ENCODE measurements at regions not wholly inside any gene's neighbourhood (a gene's known extent, or its start where the extent isn't known, plus 50 kb on each side); places are given as distances from the start of the nearest gene placed in this dataset.

DNA sequence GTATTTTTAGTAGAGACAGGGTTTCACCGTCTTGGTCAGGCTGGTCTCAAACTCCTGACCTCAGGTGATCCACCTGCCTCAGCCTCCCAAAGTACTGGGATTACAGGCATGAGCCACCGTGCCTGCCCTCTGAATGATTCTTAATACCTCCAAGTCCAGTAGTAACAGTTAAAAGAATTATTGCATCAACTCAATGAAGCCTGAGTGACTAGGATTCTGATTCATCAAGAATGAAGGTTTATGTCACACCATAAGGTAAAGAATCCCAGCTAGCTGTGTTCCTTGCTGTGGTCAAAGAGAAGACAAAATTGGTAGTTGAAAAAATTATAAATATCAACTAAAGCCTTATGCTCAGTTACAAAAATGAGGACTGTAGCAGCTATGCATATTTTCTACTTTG lies 81.2 kb upstream of the ABCC4 start:
- Histone ChIP-seq H3K14ac (ENCODE audit: low read length) (no peak overlapping the region), H3K27ac (replicated peaks; ENCODE audit: low read length) (no peak overlapping the region), H3K9me3 (replicated peaks in 1 of 2; ENCODE audit: control insufficient read depth in 2 of 2, insufficient read depth in 1 of 2, low read depth in 1 of 2, low read length in 2 of 2) (peaks cover 0 to 2% of the 10 kb centered on the region in 2 donors), H3K4me1 (ENCODE audit: control insufficient read depth in 2 of 2, insufficient read depth in 1 of 2, low read depth in 1 of 2, low read length in 2 of 2) (peaks cover 0 to 2% of the 10 kb centered on the region in 2 donors), H3K4me3 (ENCODE audit: low read length in 2 of 2) (no peak overlapping the region), H3K23ac (ENCODE audit: low read depth, low read length, poor library complexity) (no peak overlapping the region), H2BK15ac (ENCODE audit: low read length) (no peak overlapping the region), H4K8ac (ENCODE audit: low read depth, low read length) (no peak overlapping the region), H3K4me2 (ENCODE audit: insufficient read depth, low read length, poor library complexity, severe bottlenecking) (no peak overlapping the region), H2BK120ac (ENCODE audit: low read depth, low read length) (no peak overlapping the region), H3K9ac (ENCODE audit: low read depth, low read length, poor library complexity) (no peak overlapping the region), H3K36me3 (replicated peaks in 1 of 2; ENCODE audit: control insufficient read depth in 2 of 2, insufficient read depth in 2 of 2, low read length in 2 of 2) (no peaks in the 10 kb centered on the region), H2BK12ac (ENCODE audit: low read length) (no peak overlapping the region), H3K4ac (ENCODE audit: low read length) (no peak overlapping the region), H2AK5ac (ENCODE audit: low read depth, low read length) (no peak overlapping the region), H3K27me3 (ENCODE audit: control insufficient read depth in 3 of 3, insufficient read depth in 3 of 3, low read depth in 1 of 3, low read length in 3 of 3) (no peaks in the 10 kb centered on the region), H2AFZ (ENCODE audit: low read length) (no peak overlapping the region), H3K79me1 (ENCODE audit: low read depth, low read length) (no peaks in the 10 kb centered on the region), H4K91ac (ENCODE audit: low read depth, low read length, poor library complexity) (no peak overlapping the region), H2BK5ac (ENCODE audit: low read length) (no peak overlapping the region), H3K18ac (ENCODE audit: low read length) (no peak overlapping the region)
- DNase-seq (ENCODE audit: low spot score): no peak
- no CpG with 5 or more reads among the region's 2 CpGs for WGBS, 2 donors (ENCODE audit: extremely low coverage in 2 of 2, insufficient read length in 2 of 2, insufficient replicate concordance in 1 of 2)

DNA sequence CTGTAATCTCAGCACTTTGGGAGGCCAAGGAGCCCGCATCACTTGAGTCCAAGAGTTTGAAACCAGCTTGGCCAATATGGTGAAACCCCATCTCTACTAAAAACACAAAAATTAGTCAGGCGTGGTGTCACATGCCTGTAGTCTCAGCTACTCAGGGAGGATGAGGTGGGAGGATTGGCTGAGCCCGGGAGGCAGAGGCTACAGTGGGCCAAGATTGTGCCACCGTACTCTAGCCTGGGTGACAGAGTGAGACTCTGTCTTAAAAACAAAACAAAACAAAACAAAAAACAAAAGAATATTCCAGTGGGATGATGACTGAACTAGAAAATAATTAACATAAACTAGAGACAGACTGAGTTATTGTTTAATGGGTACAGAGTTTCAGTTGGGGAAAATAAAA lies 81.7 kb upstream of the ABCC4 start:
- Histone ChIP-seq H3K4me2 (ENCODE audit: insufficient read depth, low read length, poor library complexity, severe bottlenecking) (no peak overlapping the region), H3K4ac (ENCODE audit: low read length) (no peak overlapping the region)
- no CpG with 5 or more reads among the region's 4 CpGs for WGBS, 2 donors (ENCODE audit: extremely low coverage in 2 of 2, insufficient read length in 2 of 2, insufficient replicate concordance in 1 of 2)

DNA sequence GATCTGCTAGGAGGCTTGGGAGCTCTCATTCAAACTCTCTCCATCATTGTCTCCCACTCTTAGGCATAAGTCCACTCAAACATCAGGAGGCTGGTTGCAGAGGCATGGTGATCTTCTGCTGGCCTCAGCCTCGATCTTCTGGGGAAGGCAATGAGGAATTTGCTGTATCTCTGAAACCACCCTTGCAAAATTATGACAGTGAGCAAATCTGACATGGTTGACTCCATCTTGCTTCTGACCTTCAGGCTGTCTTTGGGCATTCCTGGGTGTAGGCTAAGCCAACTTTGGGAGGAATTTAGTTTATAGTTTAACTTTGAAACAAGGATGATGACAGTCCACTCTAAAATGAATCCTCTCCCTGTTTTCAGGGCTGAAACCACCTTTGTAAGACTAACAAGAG lies 84.1 kb upstream of the ABCC4 start:
- no peak overlapping the region for H3K4me2 ChIP-seq (ENCODE audit: insufficient read depth, low read length, poor library complexity, severe bottlenecking)
- WGBS, 2 donors (ENCODE audit: extremely low coverage in 2 of 2, insufficient read length in 2 of 2, insufficient replicate concordance in 1 of 2): no CpG with 5 or more reads among the region's 1 CpG
- H2AFZ ChIP-seq (ENCODE audit: low read length): no peak overlapping the region

More for the DNA sequence above, 81.7 kb upstream of the ABCC4 start:
- H2BK12ac ChIP-seq (ENCODE audit: low read length): no peak overlapping the region
- no peak overlapping the region for H3K9ac ChIP-seq (ENCODE audit: low read depth, low read length, poor library complexity)
- H2BK15ac ChIP-seq (ENCODE audit: low read length): no peak overlapping the region
- no peak overlapping the region for H3K4me3 ChIP-seq (ENCODE audit: low read length in 2 of 2)
- no peaks in the 10 kb centered on the region for H3K79me1 ChIP-seq (ENCODE audit: low read depth, low read length)
- no peak overlapping the region for H3K14ac ChIP-seq (ENCODE audit: low read length)
- no peaks in the 10 kb centered on the region for H3K36me3 ChIP-seq (replicated peaks in 1 of 2; ENCODE audit: control insufficient read depth in 2 of 2, insufficient read depth in 2 of 2, low read length in 2 of 2)
- no peak overlapping the region for H2AK5ac ChIP-seq (ENCODE audit: low read depth, low read length)
- no peak overlapping the region for H4K91ac ChIP-seq (ENCODE audit: low read depth, low read length, poor library complexity)
- H2BK5ac ChIP-seq (ENCODE audit: low read length): no peak overlapping the region
- DNase-seq (ENCODE audit: low spot score): no peak
- H3K23ac ChIP-seq (ENCODE audit: low read depth, low read length, poor library complexity): no peak overlapping the region
- H3K27me3 ChIP-seq (ENCODE audit: control insufficient read depth in 3 of 3, insufficient read depth in 3 of 3, low read depth in 1 of 3, low read length in 3 of 3): no peaks in the 10 kb centered on the region
- no peak overlapping the region for H3K18ac ChIP-seq (ENCODE audit: low read length)
- no peak overlapping the region for H2BK120ac ChIP-seq (ENCODE audit: low read depth, low read length)
- H4K8ac ChIP-seq (ENCODE audit: low read depth, low read length): no peak overlapping the region
- H3K4me1 ChIP-seq (ENCODE audit: control insufficient read depth in 2 of 2, insufficient read depth in 1 of 2, low read depth in 1 of 2, low read length in 2 of 2): peaks cover 0 to 2% of the 10 kb centered on the region in 2 donors
- no peak overlapping the region for H3K27ac ChIP-seq (replicated peaks; ENCODE audit: low read length)
- H2AFZ ChIP-seq (ENCODE audit: low read length): no peak overlapping the region
- peaks cover 0 to 2% of the 10 kb centered on the region in 2 donors for H3K9me3 ChIP-seq (replicated peaks in 1 of 2; ENCODE audit: control insufficient read depth in 2 of 2, insufficient read depth in 1 of 2, low read depth in 1 of 2, low read length in 2 of 2)

DNA sequence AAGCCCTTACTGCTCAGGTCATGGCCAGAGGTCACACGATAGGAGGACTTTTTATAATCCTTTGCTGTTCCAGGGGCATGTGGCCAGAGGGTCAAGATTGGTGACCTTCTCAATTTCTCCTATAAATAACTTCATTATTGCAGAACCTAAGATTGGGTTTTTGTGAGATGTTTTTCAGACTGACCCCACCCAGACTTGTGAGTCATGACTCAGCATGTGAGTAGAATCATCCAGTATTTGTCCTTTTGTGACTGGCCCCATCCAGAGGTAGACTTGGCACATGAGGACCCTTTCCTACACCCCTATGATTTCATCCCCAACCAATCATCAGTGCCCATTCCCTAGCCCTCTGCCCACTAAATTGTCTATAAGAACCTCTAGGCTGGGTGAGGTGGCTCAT lies 84.5 kb upstream of the ABCC4 start:
- no peaks in the 10 kb centered on the region for H3K36me3 ChIP-seq (replicated peaks in 1 of 2; ENCODE audit: control insufficient read depth in 2 of 2, insufficient read depth in 2 of 2, low read length in 2 of 2)
- no peak overlapping the region for H4K8ac ChIP-seq (ENCODE audit: low read depth, low read length)
- no peak for DNase-seq (ENCODE audit: low spot score)
- no peak overlapping the region for H3K27ac ChIP-seq (replicated peaks; ENCODE audit: low read length)
- no peak overlapping the region for H2BK5ac ChIP-seq (ENCODE audit: low read length)
- no peak overlapping the region for H3K4me3 ChIP-seq (ENCODE audit: low read length in 2 of 2)
- no peaks in the 10 kb centered on the region for H3K27me3 ChIP-seq (ENCODE audit: control insufficient read depth in 3 of 3, insufficient read depth in 3 of 3, low read depth in 1 of 3, low read length in 3 of 3)
- no peak overlapping the region for H2BK12ac ChIP-seq (ENCODE audit: low read length)
- H4K91ac ChIP-seq (ENCODE audit: low read depth, low read length, poor library complexity): no peak overlapping the region
- H3K4me2 ChIP-seq (ENCODE audit: insufficient read depth, low read length, poor library complexity, severe bottlenecking): no peak overlapping the region
- no peak overlapping the region for H2BK120ac ChIP-seq (ENCODE audit: low read depth, low read length)
- WGBS, 2 donors (ENCODE audit: extremely low coverage in 2 of 2, insufficient read length in 2 of 2, insufficient replicate concordance in 1 of 2): no CpG with 5 or more reads among the region's 1 CpG
- no peak overlapping the region for H2AFZ ChIP-seq (ENCODE audit: low read length)
- peaks cover 0 to 2% of the 10 kb centered on the region in 2 donors for H3K9me3 ChIP-seq (replicated peaks in 1 of 2; ENCODE audit: control insufficient read depth in 2 of 2, insufficient read depth in 1 of 2, low read depth in 1 of 2, low read length in 2 of 2)
- H3K23ac ChIP-seq (ENCODE audit: low read depth, low read length, poor library complexity): no peak overlapping the region
- no peaks in the 10 kb centered on the region for H3K4me1 ChIP-seq (ENCODE audit: control insufficient read depth in 2 of 2, insufficient read depth in 1 of 2, low read depth in 1 of 2, low read length in 2 of 2)
- H3K14ac ChIP-seq (ENCODE audit: low read length): no peak overlapping the region
- H3K4ac ChIP-seq (ENCODE audit: low read length): no peak overlapping the region
- H3K9ac ChIP-seq (ENCODE audit: low read depth, low read length, poor library complexity): no peak overlapping the region
- no peak overlapping the region for H2BK15ac ChIP-seq (ENCODE audit: low read length)
- H2AK5ac ChIP-seq (ENCODE audit: low read depth, low read length): no peak overlapping the region
- H3K18ac ChIP-seq (ENCODE audit: low read length): no peak overlapping the region
- no peaks in the 10 kb centered on the region for H3K79me1 ChIP-seq (ENCODE audit: low read depth, low read length)

More for the DNA sequence above, 84.1 kb upstream of the ABCC4 start:
- no peak overlapping the region for H4K91ac ChIP-seq (ENCODE audit: low read depth, low read length, poor library complexity)
- no peak overlapping the region for H2BK12ac ChIP-seq (ENCODE audit: low read length)
- H4K8ac ChIP-seq (ENCODE audit: low read depth, low read length): no peak overlapping the region
- H3K9ac ChIP-seq (ENCODE audit: low read depth, low read length, poor library complexity): no peak overlapping the region
- no peak overlapping the region for H3K18ac ChIP-seq (ENCODE audit: low read length)
- no peaks in the 10 kb centered on the region for H3K36me3 ChIP-seq (replicated peaks in 1 of 2; ENCODE audit: control insufficient read depth in 2 of 2, insufficient read depth in 2 of 2, low read length in 2 of 2)
- H3K4me1 ChIP-seq (ENCODE audit: control insufficient read depth in 2 of 2, insufficient read depth in 1 of 2, low read depth in 1 of 2, low read length in 2 of 2): peaks cover 0 to 2% of the 10 kb centered on the region in 2 donors
- DNase-seq (ENCODE audit: low spot score): no peak
- H2BK15ac ChIP-seq (ENCODE audit: low read length): no peak overlapping the region
- H3K4ac ChIP-seq (ENCODE audit: low read length): no peak overlapping the region
- H3K23ac ChIP-seq (ENCODE audit: low read depth, low read length, poor library complexity): no peak overlapping the region
- no peak overlapping the region for H2BK5ac ChIP-seq (ENCODE audit: low read length)
- no peak overlapping the region for H3K4me3 ChIP-seq (ENCODE audit: low read length in 2 of 2)
- H3K27ac ChIP-seq (replicated peaks; ENCODE audit: low read length): no peak overlapping the region
- H3K27me3 ChIP-seq (ENCODE audit: control insufficient read depth in 3 of 3, insufficient read depth in 3 of 3, low read depth in 1 of 3, low read length in 3 of 3): no peaks in the 10 kb centered on the region
- no peak overlapping the region for H2BK120ac ChIP-seq (ENCODE audit: low read depth, low read length)
- H2AK5ac ChIP-seq (ENCODE audit: low read depth, low read length): no peak overlapping the region
- peaks cover 0 to 2% of the 10 kb centered on the region in 2 donors for H3K9me3 ChIP-seq (replicated peaks in 1 of 2; ENCODE audit: control insufficient read depth in 2 of 2, insufficient read depth in 1 of 2, low read depth in 1 of 2, low read length in 2 of 2)
- no peak overlapping the region for H3K14ac ChIP-seq (ENCODE audit: low read length)
- H3K79me1 ChIP-seq (ENCODE audit: low read depth, low read length): no peaks in the 10 kb centered on the region

Measured in neuronal stem cell (in vitro differentiated cells).